GM12891 (cell line): ENCODE measurements at regions not wholly inside any gene's neighbourhood (a gene's known extent, or its start where the extent isn't known, plus 50 kb on each side); places are given as distances from the start of the nearest gene placed in this dataset.

Source experiments
- PAX5 ChIP-seq: IDR thresholded peaks from 2 replicates; pipeline ENCODE4 v1.6.1; 2011; ENCODE audit warnings: low read length, moderate library complexity, mild to moderate bottlenecking; ENCODE audit not compliant: insufficient read depth, severe bottlenecking
- POLR2A ChIP-seq: IDR thresholded peaks from 2 replicates; pipeline ENCODE4 v1.6.1; 2011; ENCODE audit warnings: low read depth, low read length, control low read depth
- POLR2AphosphoS5 ChIP-seq: IDR thresholded peaks from 2 replicates; pipeline ENCODE4 v1.6.1; 2011; ENCODE audit warnings: low read depth, low read length, control low read depth
- POU2F2 ChIP-seq: IDR thresholded peaks from 2 replicates; pipeline ENCODE4 v1.6.1; 2011; ENCODE audit warnings: low read depth, mild to moderate bottlenecking, control low read depth, low read length, moderate library complexity
- SPI1 ChIP-seq: IDR thresholded peaks from 2 replicates; pipeline ENCODE4 v1.6.1; 2011; ENCODE audit warnings: low read depth, low read length, control low read depth
- TAF1 ChIP-seq: IDR thresholded peaks from 2 replicates; pipeline ENCODE4 v1.6.1; 2011; ENCODE audit warnings: low read depth, low read length, control low read depth

- no peak for TF ChIP-seq POLR2AphosphoS5
- no peak for TF ChIP-seq TAF1
- TF ChIP-seq PAX5: no peak
- TF ChIP-seq POLR2A: no peak
- no peak for TF ChIP-seq POU2F2
- no peak for TF ChIP-seq SPI1
Measured at GRCh38 chr10:28777911-28778310, 100.6 kb downstream of the BAMBI start.
